ENCODE measurements at regions not wholly inside any gene's neighbourhood (a gene's known extent, or its start where the extent isn't known, plus 50 kb on each side); places are given as distances from the start of the nearest gene placed in this dataset.
A peak's percentile ranks its signal among the peaks of the same experiment; 100 is the strongest.

GRCh38 chr12:126763359-126763758, 1503.6 kb upstream of the TMEM132C start:
- no peak for DNase-seq (ENCODE audit: low read depth in 2 of 2)
- H3K4me3 ChIP-seq (replicated peaks in 1 of 2; ENCODE audit: low read depth in 2 of 2, low read length in 2 of 2), result no peak overlapping the region
- TF ChIP-seq CTCF (IDR thresholded peaks at IDR 0.05; ENCODE audit: low read depth, low read length), result no peak

GRCh38 chr12:126767334-126767733, 1499.6 kb upstream of the TMEM132C start:
- no peak for TF ChIP-seq CTCF (IDR thresholded peaks at IDR 0.05; ENCODE audit: low read depth, low read length)
- no peak for DNase-seq (ENCODE audit: low read depth in 2 of 2)
- H3K4me3 ChIP-seq (replicated peaks in 1 of 2; ENCODE audit: low read depth in 2 of 2, low read length in 2 of 2), result no peak overlapping the region

- DNase-seq (ENCODE audit: low read depth in 2 of 2), result no peak
Measured at GRCh38 chr12:126768517-126768916, 1498.5 kb upstream of the TMEM132C start.

GRCh38 chr12:126770188-126770587, 1496.8 kb upstream of the TMEM132C start:
- DNase-seq (ENCODE audit: low read depth in 2 of 2), result no peak
- TF ChIP-seq CTCF (IDR thresholded peaks at IDR 0.05; ENCODE audit: low read depth, low read length), result no peak
- H3K4me3 ChIP-seq (replicated peaks in 1 of 2; ENCODE audit: low read depth in 2 of 2, low read length in 2 of 2), result no peak overlapping the region

More at GRCh38 chr12:126768517-126768916, 1498.5 kb upstream of the TMEM132C start:
- H3K4me3 ChIP-seq (replicated peaks in 1 of 2; ENCODE audit: low read depth in 2 of 2, low read length in 2 of 2), result no peak overlapping the region
- no peak for TF ChIP-seq CTCF (IDR thresholded peaks at IDR 0.05; ENCODE audit: low read depth, low read length)

GRCh38 chr12:126772171-126772864, 1494.7 kb upstream of the TMEM132C start:
- peak in 1 of 2 donors; percentile 87 for DNase-seq (ENCODE audit: low read depth in 2 of 2)
- H3K4me3 ChIP-seq (replicated peaks in 1 of 2; ENCODE audit: low read depth in 2 of 2, low read length in 2 of 2), result no peak overlapping the region

GRCh38 chr12:126773012-126773411, 1494.0 kb upstream of the TMEM132C start:
- no peak overlapping the region for H3K4me3 ChIP-seq (replicated peaks in 1 of 2; ENCODE audit: low read depth in 2 of 2, low read length in 2 of 2)
- DNase-seq (ENCODE audit: low read depth in 2 of 2), result no peak
- no peak for TF ChIP-seq CTCF (IDR thresholded peaks at IDR 0.05; ENCODE audit: low read depth, low read length)

More at GRCh38 chr12:126772171-126772864, 1494.7 kb upstream of the TMEM132C start:
- no peak for TF ChIP-seq CTCF (IDR thresholded peaks at IDR 0.05; ENCODE audit: low read depth, low read length)

GRCh38 chr12:126773491-126773890, 1493.5 kb upstream of the TMEM132C start:
- no peak for DNase-seq (ENCODE audit: low read depth in 2 of 2)
- TF ChIP-seq CTCF (IDR thresholded peaks at IDR 0.05; ENCODE audit: low read depth, low read length), result no peak
- H3K4me3 ChIP-seq (replicated peaks in 1 of 2; ENCODE audit: low read depth in 2 of 2, low read length in 2 of 2), result no peak overlapping the region

Data from cardiac fibroblast (primary cell).